ENCODE measurements at regions not wholly inside any gene's neighbourhood (a gene's known extent, or its start where the extent isn't known, plus 50 kb on each side); places are given as distances from the start of the nearest gene placed in this dataset.

DNA sequence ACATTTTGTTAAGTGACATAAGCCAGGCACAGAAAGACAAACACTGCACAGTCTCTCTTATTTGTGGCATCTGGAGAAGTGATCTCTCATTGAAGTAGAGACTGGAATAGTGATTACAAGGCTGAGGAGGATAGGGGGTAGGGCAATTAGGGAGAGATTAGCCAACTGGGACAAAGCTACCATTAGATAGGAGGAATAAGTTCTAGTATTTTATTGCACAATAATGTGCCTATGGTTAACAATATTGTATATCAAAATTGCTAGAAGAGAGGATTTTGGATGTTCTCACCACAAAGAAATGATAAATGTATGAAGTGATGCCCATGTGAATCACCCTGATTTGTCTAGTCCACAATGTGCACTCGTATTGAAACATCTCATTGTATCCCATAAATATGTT lies 281.8 kb downstream of the MTRR start:
- no peak for DNase-seq

GRCh38 chr5:8156706-8157105 lies 287.8 kb downstream of the MTRR start:
- no peak for DNase-seq

DNA sequence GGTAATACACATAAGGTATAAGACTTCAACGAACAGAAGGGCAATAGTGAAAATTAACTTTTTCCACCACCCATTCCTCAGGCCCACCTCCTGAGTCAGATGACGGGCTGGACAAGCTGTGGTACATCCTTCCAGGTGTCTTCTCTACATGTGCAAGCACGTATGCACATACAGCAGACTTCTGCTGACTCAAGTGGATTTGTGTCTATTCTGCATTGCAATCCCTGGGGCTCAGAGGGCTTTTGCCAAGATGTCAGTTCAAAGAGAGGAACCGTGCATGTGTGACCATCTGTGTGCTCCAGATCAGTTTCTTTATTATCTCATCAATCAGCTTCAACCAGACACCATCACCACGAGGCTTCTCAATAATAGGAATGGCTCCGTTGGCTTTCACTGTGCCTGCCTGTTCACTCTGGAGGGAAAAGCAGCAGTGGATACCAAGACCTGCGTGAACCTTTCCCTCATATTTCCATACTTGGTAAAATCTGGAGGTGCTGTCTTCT lies 288.4 kb downstream of the MTRR start:
- no peak for DNase-seq

DNA sequence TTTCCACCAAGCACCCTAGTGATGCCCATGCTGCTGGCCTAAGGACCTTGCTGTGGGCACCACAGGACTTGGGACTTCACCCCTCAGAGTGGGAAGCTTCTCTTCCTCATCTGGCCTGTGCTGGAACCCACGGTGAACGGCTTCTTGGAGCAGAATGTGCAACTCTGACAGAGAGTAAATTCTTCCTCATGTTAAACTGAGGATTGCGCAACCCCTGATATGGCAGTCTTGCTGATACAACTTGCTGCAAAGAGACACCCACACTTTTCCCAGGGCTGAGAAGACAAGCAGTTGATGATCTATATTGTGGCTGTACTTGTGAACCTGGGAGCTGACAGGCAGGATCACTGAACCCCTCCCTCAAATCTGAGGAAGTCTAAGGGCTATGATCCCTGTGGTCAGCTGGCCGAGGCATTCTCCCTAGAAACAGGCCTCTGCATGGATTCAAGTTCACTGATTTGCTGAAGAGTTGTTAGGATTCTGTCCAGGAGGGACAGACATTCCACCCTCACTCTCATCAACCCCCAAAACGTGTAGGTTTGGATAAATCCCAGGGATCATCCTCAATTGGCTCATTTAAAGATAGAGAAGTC lies 307.2 kb downstream of the MTRR start:
- DNase-seq, result no peak

DNA sequence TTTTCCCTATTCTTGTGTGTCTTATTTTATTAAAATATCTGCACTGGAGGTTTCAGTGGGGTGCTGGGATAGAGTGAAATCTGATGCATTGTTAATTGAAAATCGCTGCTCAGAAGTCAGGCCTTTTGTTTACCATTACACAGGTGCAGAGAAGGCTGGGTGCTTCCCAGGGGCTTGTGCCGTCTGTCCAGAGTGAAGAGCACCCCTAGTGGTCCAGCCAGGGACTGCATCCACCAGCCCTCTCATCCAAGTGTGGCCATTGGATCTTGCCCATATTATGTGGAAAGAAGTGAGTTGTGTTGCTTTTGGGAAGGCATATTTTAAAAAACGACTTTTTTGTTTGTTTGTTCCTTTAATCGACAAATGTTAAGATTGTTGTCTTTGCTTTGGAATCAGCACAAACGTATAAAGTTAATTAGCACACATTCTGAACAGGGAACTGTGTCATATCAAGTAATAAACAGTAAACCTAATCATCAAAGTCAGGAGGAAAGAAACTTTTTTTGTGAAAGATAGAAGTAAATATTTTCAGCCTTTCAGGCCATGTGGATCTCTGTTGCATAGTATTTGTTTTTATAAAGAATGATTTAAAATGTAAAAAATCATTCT lies 315.6 kb downstream of the MTRR start:
- DNase-seq, result peak; percentile 79

DNA sequence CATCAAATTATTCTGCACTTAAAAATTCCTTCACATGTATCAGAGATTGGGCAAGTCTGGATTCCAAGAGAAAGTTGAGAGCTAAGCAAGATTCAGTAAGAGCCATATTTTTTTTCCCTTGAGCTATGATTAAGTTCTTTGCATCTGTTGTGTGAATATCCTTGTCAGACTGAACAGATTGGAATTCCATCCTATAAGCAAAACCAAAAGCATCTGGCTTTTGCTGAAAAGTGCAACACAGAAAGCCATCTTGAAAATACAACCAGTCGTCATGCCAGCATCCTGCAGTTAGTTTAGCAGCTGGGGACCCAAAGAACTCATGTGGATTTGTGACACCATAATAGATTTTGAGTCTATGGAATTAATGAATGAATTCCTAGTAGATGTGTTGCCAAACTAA lies 316.9 kb downstream of the MTRR start:
- DNase-seq, result no peak

DNA sequence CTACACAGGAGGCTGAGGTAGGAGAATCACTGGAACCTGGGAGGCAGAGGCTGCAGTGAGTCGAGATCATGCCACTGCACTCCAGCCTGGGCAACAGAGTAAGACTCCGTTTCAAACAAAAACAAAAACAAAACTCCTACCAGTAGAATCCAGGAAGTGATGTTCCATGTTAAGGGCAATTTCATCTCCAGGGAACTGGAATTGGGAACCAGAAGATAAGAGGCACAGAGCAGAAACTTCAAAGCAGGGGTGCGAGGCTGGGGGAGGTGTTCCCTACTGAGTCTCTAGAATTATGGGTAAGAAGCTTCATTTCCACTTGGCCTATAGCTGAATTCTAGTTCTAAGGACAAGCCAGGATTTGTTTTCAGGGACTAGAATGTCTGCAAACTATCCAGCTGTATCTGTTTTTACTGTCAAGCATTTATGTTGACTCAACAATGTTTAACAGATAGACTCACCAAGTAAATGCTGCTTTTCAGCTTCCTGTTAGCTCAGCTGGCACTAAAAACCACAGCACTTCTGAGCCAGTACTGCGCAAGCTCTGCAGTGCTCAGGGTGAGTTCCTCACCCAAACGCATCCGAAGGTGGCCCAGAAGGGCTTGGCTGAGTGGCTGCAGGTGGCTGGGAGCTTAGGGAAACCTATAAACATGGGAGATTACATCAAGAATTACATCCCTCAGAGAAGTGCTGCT lies 320.1 kb downstream of the MTRR start:
- DNase-seq, result no peak

- DNase-seq, result no peak
Observed at GRCh38 chr5:8192840-8193239, 323.9 kb downstream of the MTRR start.

GRCh38 chr5:8196061-8196460 lies 327.1 kb downstream of the MTRR start:
- DNase-seq, result no peak

DNA sequence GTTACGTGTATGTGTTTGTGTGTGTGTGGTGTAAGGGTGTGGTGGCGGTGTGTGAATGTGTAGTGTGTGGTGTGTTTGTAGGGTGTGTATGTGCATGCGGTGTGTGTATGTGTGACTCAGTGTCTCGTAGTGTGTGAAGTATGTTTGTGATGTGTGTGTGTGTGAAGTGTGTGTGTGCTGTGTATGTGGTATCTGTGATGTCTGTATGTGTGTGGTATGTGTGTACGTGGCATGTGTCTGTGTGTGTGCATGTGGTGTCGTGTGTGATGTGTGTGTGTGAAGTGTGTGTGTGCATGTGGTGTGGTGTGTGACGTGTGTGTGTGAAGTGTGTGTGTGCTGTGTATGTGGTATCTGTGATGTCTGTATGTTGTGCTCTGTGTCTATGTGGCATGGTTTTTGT lies 339.4 kb downstream of the MTRR start:
- DNase-seq, result no peak

DNA sequence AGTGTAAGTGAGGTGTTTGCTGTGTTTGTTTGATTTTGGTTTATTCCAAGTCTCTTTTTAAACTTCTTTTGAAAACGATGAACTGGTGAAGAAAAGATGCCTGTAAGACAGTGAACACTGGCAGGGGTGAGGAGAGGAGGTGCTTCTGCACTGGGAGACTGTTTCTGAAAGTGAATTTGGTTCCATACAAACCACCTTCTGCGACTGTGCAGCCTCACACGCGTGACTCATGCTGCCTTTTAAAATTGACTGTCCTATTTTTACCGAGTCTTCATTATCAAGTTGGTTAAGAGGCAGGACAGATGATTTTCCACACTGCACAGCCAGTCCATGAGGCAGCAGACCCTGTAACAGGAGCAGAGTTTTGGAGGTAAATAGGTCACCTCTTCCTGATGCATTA lies 340.6 kb downstream of the MTRR start:
- DNase-seq, result no peak

DNA sequence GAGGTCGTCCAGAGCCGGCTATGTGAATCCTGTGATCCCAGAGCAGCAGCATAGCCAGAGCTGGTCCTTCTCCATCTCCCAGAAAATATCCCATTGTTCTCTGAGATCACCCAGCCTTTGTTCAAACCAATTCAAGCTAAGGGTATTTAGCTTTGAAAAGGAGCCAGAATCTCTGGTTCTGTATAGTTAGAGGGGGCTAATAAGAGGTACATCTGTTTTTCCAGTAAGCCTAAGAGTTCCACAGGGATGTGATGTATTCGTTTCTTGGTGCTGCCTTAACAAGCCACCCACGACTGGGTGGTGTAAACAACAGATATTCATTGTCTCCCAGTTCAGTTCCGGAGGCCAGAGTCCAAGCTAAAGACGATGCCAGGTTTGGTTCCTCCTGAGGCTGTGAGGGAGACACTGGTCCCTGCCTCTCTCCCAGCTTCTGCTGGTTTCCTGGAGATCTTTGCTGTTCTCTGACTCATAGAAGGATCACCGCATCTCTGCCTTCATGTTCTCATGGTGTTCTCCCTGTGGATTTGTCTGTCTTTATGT lies 344.8 kb downstream of the MTRR start:
- DNase-seq, result no peak

DNA sequence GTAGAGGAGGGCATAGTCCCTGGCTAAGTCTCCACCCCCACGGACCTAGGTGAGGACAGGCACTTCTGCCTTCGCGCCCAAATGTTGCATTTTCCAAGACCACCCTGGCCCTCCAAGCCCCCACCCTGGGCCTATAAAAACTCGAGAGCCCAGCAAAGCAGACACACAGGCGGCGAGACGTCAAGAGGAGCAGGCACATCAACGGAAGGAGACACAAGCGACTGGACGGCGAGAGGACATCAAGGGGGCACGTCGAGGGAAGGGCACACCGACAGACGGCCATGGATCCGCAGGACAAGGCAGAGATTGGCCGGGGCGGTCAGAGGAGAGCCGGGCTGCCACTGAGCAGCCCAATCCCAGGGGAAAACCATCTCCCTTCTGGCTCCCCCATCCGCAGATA lies 348.0 kb downstream of the MTRR start:
- DNase-seq, result no peak

DNA sequence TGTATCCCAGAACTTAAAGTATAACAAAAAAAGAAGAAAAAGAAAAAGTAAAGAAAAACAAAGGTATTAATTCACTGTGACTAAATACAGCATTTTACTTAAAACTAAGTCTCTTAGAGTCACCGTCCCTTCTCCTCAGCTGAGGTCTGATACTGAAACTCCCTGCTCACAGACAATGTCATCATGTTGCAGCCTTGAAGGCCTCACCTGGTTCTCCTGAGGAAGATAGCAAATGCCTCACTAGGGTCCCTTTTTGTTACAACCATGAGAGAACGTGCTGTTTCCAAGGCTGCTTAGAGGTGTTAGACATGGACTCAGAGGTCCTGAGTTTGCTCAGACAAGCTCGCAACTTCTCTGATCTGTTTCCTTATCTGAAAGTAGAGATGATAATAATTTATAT lies 357.2 kb downstream of the MTRR start:
- DNase-seq, result no peak

DNA sequence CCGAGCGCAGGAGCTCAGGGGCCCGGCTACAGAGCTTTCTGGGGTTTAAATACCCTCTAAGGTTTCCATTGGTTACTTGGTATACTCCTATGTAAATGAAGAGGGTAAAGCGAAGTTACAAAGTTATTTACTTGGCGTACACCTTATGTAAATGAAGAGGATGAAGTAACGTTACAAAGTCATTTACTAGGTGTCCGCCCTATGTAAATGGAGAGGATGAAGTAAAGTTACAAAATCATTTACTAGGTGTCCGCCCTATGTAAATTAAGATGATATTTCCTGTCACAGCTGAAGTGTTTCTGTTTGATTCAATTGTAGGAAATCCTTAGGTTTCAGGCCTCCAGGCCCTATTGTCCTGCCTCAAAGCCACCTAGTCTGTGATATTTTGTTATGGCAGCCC lies 358.2 kb downstream of the MTRR start:
- DNase-seq, result no peak

DNA sequence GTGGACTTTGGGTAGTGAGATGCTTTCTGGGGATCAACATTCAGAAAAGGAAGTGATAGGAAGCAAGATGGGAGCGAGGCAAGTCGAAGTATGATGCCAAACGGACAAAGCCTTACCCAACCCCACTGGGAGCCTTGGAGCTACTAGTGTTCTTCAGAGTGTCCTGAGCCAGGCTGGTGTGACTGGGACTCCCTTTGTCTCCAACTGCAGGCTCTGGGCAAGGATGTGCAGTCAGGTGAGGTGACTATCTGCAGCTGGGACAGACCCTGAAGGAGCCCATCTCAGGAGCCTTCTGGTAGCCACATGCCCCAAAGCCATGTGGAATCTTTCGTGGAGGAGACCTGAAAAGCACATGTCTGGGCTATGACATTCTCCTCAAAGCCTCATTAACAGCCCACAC lies 360.6 kb downstream of the MTRR start:
- DNase-seq, result no peak

- no peak for DNase-seq
Observed at GRCh38 chr5:8230868-8231267, 361.9 kb downstream of the MTRR start.

GRCh38 chr5:8233479-8233878 lies 364.5 kb downstream of the MTRR start:
- no peak for DNase-seq

DNA sequence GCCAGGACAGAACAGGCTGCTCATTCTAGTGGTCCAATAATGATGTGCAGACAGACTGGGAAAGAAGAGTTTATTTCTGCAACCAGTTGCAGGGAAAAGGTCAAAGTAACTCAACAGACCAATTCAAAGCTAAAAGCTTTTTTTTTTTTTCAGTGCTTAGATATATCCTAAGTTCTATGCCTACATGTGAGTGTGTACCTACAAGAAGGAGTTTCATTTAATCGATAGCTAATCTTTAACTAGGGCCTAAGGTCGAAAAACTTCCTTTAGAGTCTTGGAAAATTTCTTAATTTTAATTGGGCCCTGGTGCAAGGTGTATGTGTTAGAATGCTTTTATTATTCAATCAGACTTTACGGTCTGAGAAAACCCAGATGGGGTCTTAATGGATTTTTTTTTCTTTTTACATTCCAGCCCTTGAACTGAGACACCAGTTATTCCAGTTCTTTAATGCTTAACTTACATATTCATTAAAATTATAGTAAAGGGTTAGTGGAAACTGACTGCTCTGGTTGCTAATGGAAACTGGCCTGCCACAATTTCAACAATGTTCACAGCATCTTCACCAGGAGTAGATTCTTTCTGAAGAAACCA lies 365.3 kb downstream of the MTRR start:
- no peak for DNase-seq

DNA sequence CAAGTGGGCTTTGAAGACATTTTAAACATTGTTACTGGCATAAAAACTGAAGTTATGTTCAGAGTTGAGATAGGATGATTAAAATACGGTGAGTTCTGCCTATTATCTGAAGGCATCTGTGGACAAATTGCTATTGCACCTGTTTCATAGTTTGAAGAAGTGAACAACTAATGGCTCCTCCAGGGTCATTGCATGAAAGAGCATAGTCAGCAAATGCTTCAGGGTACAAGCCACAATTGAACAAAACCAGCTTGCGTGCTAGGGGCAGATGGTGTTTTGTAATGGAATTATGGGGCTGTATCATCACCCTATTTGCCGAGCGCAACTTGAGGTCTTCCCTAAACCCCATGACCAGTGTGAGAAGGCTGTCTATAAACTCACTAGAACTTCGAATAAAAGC lies 369.1 kb downstream of the MTRR start:
- no peak for DNase-seq

DNA sequence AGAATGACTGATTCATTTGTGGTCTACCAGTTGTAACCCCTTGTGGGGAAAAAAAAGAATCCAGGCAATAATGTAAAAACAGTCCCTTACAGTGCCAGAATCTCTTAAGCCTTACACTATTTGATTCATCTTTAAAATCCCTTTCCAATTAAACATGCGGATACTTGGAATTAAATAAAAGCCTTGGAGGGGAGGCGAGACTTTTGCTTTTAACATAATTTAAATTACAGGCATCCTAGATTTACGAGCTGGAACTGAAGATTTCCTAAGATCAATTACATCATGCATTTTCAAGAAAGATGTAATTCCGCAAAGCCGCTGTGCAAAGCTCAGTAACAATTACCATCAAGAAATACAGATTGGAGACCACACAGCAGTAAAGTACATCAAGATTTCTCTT lies 370.2 kb downstream of the MTRR start:
- DNase-seq, result no peak

GRCh38 chr5:8239646-8240045 lies 370.7 kb downstream of the MTRR start:
- DNase-seq, result no peak

DNA sequence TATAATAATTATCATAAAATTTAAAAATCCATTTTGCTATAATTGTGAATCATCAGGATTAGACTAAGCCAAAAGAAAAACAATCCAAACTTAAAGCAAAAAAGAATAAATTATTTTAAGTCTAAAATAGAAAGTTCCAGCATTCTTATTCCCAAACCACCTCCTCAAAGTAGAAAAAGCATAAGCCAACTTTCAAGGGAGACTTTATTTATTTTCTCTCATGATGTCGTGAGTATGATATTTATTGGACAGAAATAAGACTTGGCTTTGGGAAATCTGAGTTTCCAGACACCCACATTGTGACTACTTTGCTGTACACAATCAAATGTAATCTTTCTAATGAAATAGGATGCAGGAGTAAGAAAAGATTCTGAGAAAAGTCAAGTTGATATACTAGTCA lies 372.1 kb downstream of the MTRR start:
- DNase-seq, result no peak

DNA sequence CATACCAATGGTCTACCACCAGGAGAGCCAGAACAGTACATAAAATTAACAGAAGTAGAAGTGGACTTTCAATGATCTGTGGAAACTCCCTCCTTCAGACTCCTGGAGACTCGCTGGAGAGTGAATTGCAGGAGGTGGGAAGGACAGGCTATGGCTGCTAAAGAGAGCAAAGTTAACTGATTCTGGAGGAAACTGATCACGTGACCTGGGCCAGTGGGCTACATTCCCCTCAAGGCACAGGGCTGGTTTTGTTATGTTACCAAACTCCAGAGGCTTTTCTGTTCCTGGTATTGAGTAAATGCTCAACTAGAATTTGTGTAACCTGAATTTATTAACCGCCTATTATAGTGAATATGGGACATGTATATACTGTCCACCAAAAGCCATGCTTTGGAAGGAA lies 372.6 kb downstream of the MTRR start:
- no peak for DNase-seq

Measured in activated CD8-positive, alpha-beta memory T cell treated with anti-CD3 and anti-CD28 coated beads, Interleukin-2, amount 50 U/mL, for 48 hours (primary cell).